Fibroblast of lung (primary cell): ENCODE measurements at regions not wholly inside any gene's neighbourhood (a gene's known extent, or its start where the extent isn't known, plus 50 kb on each side); places are given as distances from the start of the nearest gene placed in this dataset.

Source experiments
- DNase-seq, 2 donors: peaks; one replicate each; pipeline versions ENCODE4 v3.0.0 to v3.0.0-alpha.2; 2010; ENCODE audit warnings: low read depth in 2 of 2
- H2AFZ ChIP-seq: 2 replicates; pipeline ENCODE4 v1.5.1; 2012; ENCODE audit warnings: low read length, control low read depth, inconsistent platforms
- H3K27ac ChIP-seq: 2 replicates; pipeline ENCODE4 v1.5.1; 2011; ENCODE audit warnings: low read length, control low read depth; ENCODE audit not compliant: insufficient read depth
- H3K27me3 ChIP-seq: 2 replicates; pipeline ENCODE4 v1.5.1; 2011; ENCODE audit warnings: mild to moderate bottlenecking, low read length; ENCODE audit not compliant: control insufficient read depth, insufficient read depth
- H3K36me3 ChIP-seq: 2 replicates; pipeline ENCODE4 v1.5.1; 2011; ENCODE audit warnings: low read length; ENCODE audit not compliant: control insufficient read depth, insufficient read depth
- H3K4me1 ChIP-seq: 2 replicates; pipeline ENCODE4 v1.5.1; 2011; ENCODE audit warnings: low read length; ENCODE audit not compliant: control insufficient read depth, insufficient read depth; ENCODE audit errors: extremely low read depth
- H3K4me2 ChIP-seq: 2 replicates; pipeline ENCODE4 v1.5.1; 2011; ENCODE audit warnings: low read length, control low read depth; ENCODE audit not compliant: insufficient read depth; ENCODE audit errors: extremely low read depth
- H3K4me3 ChIP-seq, 4 experiments: fragments of 200-600 bp in 1 of 4; sonication (generic) in 1 of 4; replicated peaks in 1 of 4; 2 replicates each; pipeline ENCODE4 v1.5.1; 2011 to 2016; ENCODE audit warnings: low read length in 4 of 4, low read depth in 3 of 4, mild to moderate bottlenecking in 3 of 4, control low read depth in 2 of 4, inconsistent platforms in 1 of 4, mixed read lengths in 1 of 4; ENCODE audit not compliant: insufficient read depth in 1 of 4; ENCODE audit errors: control extremely low read depth in 1 of 4
- H3K79me2 ChIP-seq: 2 replicates; pipeline ENCODE4 v1.5.1; 2012; ENCODE audit warnings: mild to moderate bottlenecking, low read length, inconsistent platforms; ENCODE audit not compliant: control insufficient read depth, insufficient read depth
- H3K9ac ChIP-seq: 2 replicates; pipeline ENCODE4 v1.5.1; 2011; ENCODE audit warnings: mild to moderate bottlenecking, low read length, control low read depth; ENCODE audit not compliant: insufficient read depth
- H3K9me3 ChIP-seq: 2 replicates; pipeline ENCODE4 v1.5.1; 2012; ENCODE audit warnings: low read depth, low read length; ENCODE audit not compliant: control insufficient read depth, insufficient read depth
- H4K20me1 ChIP-seq: 2 replicates; pipeline ENCODE4 v1.5.1; 2011; ENCODE audit warnings: low read length; ENCODE audit not compliant: control insufficient read depth, insufficient read depth; ENCODE audit errors: extremely low read depth
- CTCF ChIP-seq, 2 donors: IDR thresholded peaks in 1 of 2; conservative IDR thresholded peaks in 1 of 2; 1 replicate in 1 of 2; 2 replicates in 1 of 2; pipeline ENCODE4 v1.5.1; 2011 to 2012; ENCODE audit warnings: low read length in 2 of 2, control low read depth in 1 of 2, inconsistent platforms in 1 of 2, low read depth in 1 of 2, mild to moderate bottlenecking in 1 of 2
- EZH2 ChIP-seq: IDR thresholded peaks from 2 replicates; pipeline ENCODE4 v1.5.1; 2012; ENCODE audit warnings: low read length, control low read depth, mild to moderate bottlenecking; ENCODE audit errors: missing control alignments

DNA sequence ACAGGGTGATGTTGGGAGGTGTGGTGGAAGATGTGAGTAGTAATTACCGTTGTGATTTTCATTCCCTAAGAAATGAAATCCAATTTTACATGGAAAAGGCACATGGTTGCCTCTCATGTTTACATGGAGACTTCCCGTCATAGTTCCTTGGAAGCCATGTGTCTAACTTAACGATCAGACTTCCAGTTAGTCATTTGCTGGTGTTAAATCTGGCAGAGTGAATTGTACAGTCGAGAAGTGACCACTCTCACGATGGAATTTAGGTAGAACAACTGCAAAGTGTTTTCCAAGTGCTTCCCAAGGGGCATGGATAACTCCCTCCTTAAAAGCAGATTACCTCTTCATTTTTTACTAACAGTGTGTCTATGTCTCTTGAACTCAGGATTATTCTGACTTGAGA is 145.8 kb upstream of the CCN2 start:
- Histone ChIP-seq H3K4me2 (no peak overlapping the region), H3K36me3 (no peaks in the 10 kb centered on the region), H3K4me3 (no peak overlapping the region), H3K9ac (no peak overlapping the region), H3K27ac (no peak overlapping the region), H3K27me3 (no peaks in the 10 kb centered on the region), H3K4me1 (no peaks in the 10 kb centered on the region), H3K79me2 (no peaks in the 10 kb centered on the region), H4K20me1 (no peaks in the 10 kb centered on the region), H2AFZ (no peak overlapping the region), H3K9me3 (no peaks in the 10 kb centered on the region)
- no peak for DNase-seq
- no peak for TF ChIP-seq CTCF (conservative IDR thresholded peaks at IDR 0.05 in 1 of 2, IDR thresholded peaks at IDR 0.05 in 1 of 2; ENCODE audit: low read depth in 1 of 2, low read length in 2 of 2)
- TF ChIP-seq EZH2 = no peak

- H2AFZ ChIP-seq = no peak overlapping the region
- no peaks in the 10 kb centered on the region for H3K79me2 ChIP-seq
- H3K9me3 ChIP-seq = no peaks in the 10 kb centered on the region
- H3K4me3 ChIP-seq = no peak overlapping the region
- no peak overlapping the region for H3K4me2 ChIP-seq
- H3K36me3 ChIP-seq = no peaks in the 10 kb centered on the region
- DNase-seq = peak in 1 of 2 donors; percentile 20
- no peaks in the 10 kb centered on the region for H3K27me3 ChIP-seq
- H3K9ac ChIP-seq = no peak overlapping the region
- TF ChIP-seq CTCF (conservative IDR thresholded peaks at IDR 0.05 in 1 of 2, IDR thresholded peaks at IDR 0.05 in 1 of 2; ENCODE audit: low read depth in 1 of 2, low read length in 2 of 2) = no peak
- no peak for TF ChIP-seq EZH2
- no peak overlapping the region for H3K27ac ChIP-seq
- no peaks in the 10 kb centered on the region for H4K20me1 ChIP-seq
- no peaks in the 10 kb centered on the region for H3K4me1 ChIP-seq
Observed at GRCh38 chr6:132096245-132096644, 145.1 kb upstream of the CCN2 start.

DNA sequence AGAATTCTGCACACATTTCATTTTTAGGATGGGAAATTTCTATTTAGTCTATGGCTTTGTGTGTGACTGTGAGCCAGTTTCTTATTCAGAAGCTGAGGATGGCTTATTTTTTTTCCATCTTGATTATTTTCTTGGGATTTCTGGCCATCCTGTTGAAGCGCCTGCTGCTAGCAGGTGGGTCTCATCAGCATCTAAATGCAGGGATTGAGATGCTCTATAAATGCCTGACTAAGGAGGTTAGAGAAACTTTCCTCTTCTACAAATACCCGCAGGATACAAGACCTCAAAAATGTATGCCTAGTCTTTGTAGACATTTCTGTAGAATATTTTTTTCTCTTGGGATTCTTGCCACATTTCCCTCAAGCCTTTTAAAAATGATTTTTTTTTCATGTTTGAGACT is 138.0 kb upstream of the CCN2 start:
- no peak overlapping the region for H3K27ac ChIP-seq
- H3K36me3 ChIP-seq = no peaks in the 10 kb centered on the region
- no peak overlapping the region for H3K4me3 ChIP-seq
- no peaks in the 10 kb centered on the region for H4K20me1 ChIP-seq
- H3K9ac ChIP-seq = no peak overlapping the region
- H3K4me1 ChIP-seq = peaks cover 11% of the 10 kb centered on the region
- no peaks in the 10 kb centered on the region for H3K27me3 ChIP-seq
- no peaks in the 10 kb centered on the region for H3K79me2 ChIP-seq
- H2AFZ ChIP-seq = no peak overlapping the region
- DNase-seq = no peak
- no peak for TF ChIP-seq CTCF (conservative IDR thresholded peaks at IDR 0.05 in 1 of 2, IDR thresholded peaks at IDR 0.05 in 1 of 2; ENCODE audit: low read depth in 1 of 2, low read length in 2 of 2)
- no peak for TF ChIP-seq EZH2
- no peaks in the 10 kb centered on the region for H3K9me3 ChIP-seq
- H3K4me2 ChIP-seq = no peak overlapping the region
